ENCODE measurements at regions not wholly inside any gene's neighbourhood (a gene's known extent, or its start where the extent isn't known, plus 50 kb on each side); places are given as distances from the start of the nearest gene placed in this dataset.
A peak's percentile ranks its signal among the peaks of the same experiment; 100 is the strongest.

DNA sequence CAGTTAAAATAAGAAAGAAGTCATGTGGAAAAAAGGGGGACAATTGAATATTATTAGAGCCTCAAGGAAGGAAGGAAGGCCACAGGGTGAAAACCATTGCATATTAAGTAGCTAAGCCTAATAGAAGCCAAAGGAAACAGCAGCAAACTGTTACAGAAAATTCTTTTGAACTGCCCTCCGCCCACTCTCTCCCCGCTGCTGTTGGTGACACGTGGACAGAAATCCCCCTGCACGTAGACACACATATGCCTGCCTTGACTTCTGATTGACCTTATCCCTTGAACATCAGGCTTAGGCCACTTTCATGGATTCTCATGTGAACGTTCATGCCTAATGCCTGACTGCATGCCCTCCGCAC is 229.1 kb downstream of the KCNRG start:
- Histone ChIP-seq H3K9me3 (ENCODE audit: control insufficient read depth, insufficient read depth, low read depth, low read length) (no peaks in the 10 kb centered on the region), H3K4me1 (ENCODE audit: control insufficient read depth, insufficient read depth, low read length) (peaks cover 5% of the 10 kb centered on the region; the same call in 1 of the 2 replicates), H3K27ac (ENCODE audit: extremely low read depth, low read depth, low read length) (0 out of 2 replicates have a peak overlapping the region, but pooled peaks have one; percentile 4), H3K36me3 (ENCODE audit: control insufficient read depth in 2 of 2, insufficient read depth in 1 of 2, low read length in 2 of 2) (no peaks in the 10 kb centered on the region), H3K4me3 (ENCODE audit: low read depth, low read length) (no peak overlapping the region)
- no peak for TF ChIP-seq YY2 (tag by site-specific recombination; IDR thresholded peaks at IDR 0.05)
- no peak for TF ChIP-seq ZNF830 (tag by site-specific recombination; IDR thresholded peaks at IDR 0.05; ENCODE audit: low read depth)
- TF ChIP-seq ZNF174 (tag by site-specific recombination; IDR thresholded peaks at IDR 0.05), result no peak
- TF ChIP-seq SETDB1 (IDR thresholded peaks at IDR 0.05; ENCODE audit: insufficient read length, low read length), result no peak
- TF ChIP-seq ZNF157 (tag by site-specific recombination; IDR thresholded peaks at IDR 0.05), result no peak
- TF ChIP-seq, protein P1, sequence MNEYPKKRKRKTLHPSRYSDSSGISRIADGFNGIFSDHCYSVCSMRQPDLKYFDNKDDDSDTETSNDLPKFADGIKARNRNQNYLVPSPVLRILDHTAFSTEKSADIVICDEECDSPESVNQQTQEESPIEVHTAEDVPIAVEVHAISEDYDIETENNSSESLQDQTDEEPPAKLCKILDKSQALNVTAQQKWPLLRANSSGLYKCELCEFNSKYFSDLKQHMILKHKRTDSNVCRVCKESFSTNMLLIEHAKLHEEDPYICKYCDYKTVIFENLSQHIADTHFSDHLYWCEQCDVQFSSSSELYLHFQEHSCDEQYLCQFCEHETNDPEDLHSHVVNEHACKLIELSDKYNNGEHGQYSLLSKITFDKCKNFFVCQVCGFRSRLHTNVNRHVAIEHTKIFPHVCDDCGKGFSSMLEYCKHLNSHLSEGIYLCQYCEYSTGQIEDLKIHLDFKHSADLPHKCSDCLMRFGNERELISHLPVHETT (tag by site-specific recombination; IDR thresholded peaks at IDR 0.05), result no peak
- POLR2A ChIA-PET, result no interaction called here
- CTCF ChIA-PET, result no interaction called here

DNA sequence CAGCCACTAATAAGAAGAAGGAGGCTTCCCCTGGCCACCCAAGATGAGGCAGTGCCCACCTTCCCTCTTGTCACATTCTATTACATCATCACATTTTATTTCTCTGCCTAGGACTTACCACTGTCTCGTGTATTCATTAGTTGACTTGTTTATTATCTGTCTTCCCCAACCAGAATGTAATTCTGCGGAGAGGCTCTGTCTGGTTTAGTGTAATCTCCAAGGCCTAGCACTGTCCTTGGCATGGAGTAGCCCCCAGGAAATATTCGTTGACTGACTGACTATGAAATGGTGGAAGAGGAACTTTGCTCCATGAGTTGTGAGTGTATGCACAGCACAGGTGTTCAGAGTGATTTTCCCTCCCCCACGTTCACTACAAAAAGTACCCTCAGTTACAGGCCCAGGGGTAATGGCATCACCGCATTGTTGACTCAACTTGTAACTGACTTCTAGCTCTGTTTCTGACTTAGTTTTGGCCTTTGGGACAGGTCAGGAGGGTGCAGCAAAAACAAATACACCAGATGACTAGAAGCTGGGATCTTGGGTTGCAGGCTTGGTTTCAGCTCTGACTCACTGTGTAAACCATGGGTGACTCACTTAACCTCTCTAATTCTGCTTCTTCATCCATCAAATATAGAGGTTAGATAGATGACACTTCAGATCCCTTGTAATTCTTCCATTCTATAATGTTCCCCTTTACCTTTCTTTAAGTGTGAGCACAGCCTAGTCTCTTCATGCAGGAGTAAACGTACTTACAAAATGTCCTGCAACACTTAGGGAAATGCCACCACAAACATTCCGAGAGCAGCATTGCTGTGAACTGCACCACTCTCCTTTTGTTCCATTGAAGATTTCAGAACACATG is 229.7 kb downstream of the KCNRG start:
- peaks cover 5% of the 10 kb centered on the region; the same call in 1 of the 2 replicates for H3K4me1 ChIP-seq (ENCODE audit: control insufficient read depth, insufficient read depth, low read length)
- H3K27ac ChIP-seq (ENCODE audit: extremely low read depth, low read depth, low read length), result 0 out of 2 replicates have a peak overlapping the region, but pooled peaks have one; percentile 4
- H3K4me3 ChIP-seq (ENCODE audit: low read depth, low read length), result no peak overlapping the region
- no peaks in the 10 kb centered on the region for H3K9me3 ChIP-seq (ENCODE audit: control insufficient read depth, insufficient read depth, low read depth, low read length)
- H3K36me3 ChIP-seq (ENCODE audit: control insufficient read depth in 2 of 2, insufficient read depth in 1 of 2, low read length in 2 of 2), result no peaks in the 10 kb centered on the region
- CTCF ChIA-PET, result interaction anchor here (0.7 kb wide), 1 partner anchor 10 kb away, joined by 4 read pairs; no protein-coding TSS in a partner anchor
- POLR2A ChIA-PET, result no interaction called here
- 0 out of 2 replicates have a peak, but pooled peaks have one; percentile 48 for TF ChIP-seq ZNF843 (tag by site-specific recombination; IDR thresholded peaks at IDR 0.05)
- TF ChIP-seq SP2 (tag by site-specific recombination; IDR thresholded peaks at IDR 0.05), result no peak
- no peak for TF ChIP-seq WT1 (tag by site-specific recombination; IDR thresholded peaks at IDR 0.05)
- TF ChIP-seq, protein P2, sequence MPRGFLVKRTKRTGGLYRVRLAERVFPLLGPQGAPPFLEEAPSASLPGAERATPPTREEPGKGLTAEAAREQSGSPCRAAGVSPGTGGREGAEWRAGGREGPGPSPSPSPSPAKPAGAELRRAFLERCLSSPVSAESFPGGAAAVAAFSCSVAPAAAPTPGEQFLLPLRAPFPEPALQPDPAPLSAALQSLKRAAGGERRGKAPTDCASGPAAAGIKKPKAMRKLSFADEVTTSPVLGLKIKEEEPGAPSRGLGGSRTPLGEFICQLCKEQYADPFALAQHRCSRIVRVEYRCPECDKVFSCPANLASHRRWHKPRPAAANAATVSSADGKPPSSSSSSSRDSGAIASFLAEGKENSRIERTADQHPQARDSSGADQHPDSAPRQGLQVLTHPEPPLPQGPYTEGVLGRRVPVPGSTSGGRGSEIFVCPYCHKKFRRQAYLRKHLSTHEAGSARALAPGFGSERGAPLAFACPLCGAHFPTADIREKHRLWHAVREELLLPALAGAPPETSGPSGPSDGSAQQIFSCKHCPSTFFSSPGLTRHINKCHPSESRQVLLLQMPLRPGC (tag by site-specific recombination; IDR thresholded peaks at IDR 0.05), result peak; percentile 59; the same call in 1 of the 2 replicates
- TF ChIP-seq ZNF629 (tag by site-specific recombination; IDR thresholded peaks at IDR 0.05), result peak; percentile 80
- TF ChIP-seq ZNF610 (tag by site-specific recombination; IDR thresholded peaks at IDR 0.05; ENCODE audit: borderline replicate concordance), result no peak
- peak; percentile 75; the same call in 1 of the 2 replicates for TF ChIP-seq ZNF600 (tag by site-specific recombination; IDR thresholded peaks at IDR 0.05)
- TF ChIP-seq ZNF155 (tag by site-specific recombination; IDR thresholded peaks at IDR 0.05), result no peak
- TF ChIP-seq, protein P3, sequence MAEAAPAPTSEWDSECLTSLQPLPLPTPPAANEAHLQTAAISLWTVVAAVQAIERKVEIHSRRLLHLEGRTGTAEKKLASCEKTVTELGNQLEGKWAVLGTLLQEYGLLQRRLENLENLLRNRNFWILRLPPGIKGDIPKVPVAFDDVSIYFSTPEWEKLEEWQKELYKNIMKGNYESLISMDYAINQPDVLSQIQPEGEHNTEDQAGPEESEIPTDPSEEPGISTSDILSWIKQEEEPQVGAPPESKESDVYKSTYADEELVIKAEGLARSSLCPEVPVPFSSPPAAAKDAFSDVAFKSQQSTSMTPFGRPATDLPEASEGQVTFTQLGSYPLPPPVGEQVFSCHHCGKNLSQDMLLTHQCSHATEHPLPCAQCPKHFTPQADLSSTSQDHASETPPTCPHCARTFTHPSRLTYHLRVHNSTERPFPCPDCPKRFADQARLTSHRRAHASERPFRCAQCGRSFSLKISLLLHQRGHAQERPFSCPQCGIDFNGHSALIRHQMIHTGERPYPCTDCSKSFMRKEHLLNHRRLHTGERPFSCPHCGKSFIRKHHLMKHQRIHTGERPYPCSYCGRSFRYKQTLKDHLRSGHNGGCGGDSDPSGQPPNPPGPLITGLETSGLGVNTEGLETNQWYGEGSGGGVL (tag by site-specific recombination; IDR thresholded peaks at IDR 0.05), result no peak
- TF ChIP-seq ZNF10 (tag by site-specific recombination; IDR thresholded peaks at IDR 0.05), result peak; percentile 69
- no peak for TF ChIP-seq ZNF585B (tag by site-specific recombination; IDR thresholded peaks at IDR 0.05)
- TF ChIP-seq, protein P4, sequence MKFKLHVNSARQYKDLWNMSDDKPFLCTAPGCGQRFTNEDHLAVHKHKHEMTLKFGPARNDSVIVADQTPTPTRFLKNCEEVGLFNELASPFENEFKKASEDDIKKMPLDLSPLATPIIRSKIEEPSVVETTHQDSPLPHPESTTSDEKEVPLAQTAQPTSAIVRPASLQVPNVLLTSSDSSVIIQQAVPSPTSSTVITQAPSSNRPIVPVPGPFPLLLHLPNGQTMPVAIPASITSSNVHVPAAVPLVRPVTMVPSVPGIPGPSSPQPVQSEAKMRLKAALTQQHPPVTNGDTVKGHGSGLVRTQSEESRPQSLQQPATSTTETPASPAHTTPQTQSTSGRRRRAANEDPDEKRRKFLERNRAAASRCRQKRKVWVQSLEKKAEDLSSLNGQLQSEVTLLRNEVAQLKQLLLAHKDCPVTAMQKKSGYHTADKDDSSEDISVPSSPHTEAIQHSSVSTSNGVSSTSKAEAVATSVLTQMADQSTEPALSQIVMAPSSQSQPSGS (tag by site-specific recombination; IDR thresholded peaks at IDR 0.05; ENCODE audit: low read depth), result peak; percentile 79
- TF ChIP-seq, protein P5, sequence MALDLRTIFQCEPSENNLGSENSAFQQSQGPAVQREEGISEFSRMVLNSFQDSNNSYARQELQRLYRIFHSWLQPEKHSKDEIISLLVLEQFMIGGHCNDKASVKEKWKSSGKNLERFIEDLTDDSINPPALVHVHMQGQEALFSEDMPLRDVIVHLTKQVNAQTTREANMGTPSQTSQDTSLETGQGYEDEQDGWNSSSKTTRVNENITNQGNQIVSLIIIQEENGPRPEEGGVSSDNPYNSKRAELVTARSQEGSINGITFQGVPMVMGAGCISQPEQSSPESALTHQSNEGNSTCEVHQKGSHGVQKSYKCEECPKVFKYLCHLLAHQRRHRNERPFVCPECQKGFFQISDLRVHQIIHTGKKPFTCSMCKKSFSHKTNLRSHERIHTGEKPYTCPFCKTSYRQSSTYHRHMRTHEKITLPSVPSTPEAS (tag by site-specific recombination; IDR thresholded peaks at IDR 0.05), result no peak
- TF ChIP-seq, protein P6, sequence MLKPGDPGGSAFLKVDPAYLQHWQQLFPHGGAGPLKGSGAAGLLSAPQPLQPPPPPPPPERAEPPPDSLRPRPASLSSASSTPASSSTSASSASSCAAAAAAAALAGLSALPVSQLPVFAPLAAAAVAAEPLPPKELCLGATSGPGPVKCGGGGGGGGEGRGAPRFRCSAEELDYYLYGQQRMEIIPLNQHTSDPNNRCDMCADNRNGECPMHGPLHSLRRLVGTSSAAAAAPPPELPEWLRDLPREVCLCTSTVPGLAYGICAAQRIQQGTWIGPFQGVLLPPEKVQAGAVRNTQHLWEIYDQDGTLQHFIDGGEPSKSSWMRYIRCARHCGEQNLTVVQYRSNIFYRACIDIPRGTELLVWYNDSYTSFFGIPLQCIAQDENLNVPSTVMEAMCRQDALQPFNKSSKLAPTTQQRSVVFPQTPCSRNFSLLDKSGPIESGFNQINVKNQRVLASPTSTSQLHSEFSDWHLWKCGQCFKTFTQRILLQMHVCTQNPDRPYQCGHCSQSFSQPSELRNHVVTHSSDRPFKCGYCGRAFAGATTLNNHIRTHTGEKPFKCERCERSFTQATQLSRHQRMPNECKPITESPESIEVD (tag by site-specific recombination; IDR thresholded peaks at IDR 0.05), result peak; percentile 29; the same call in 1 of the 2 replicates

Data from HEK293 (cell line).